ENCODE measurements at regions not wholly inside any gene's neighbourhood (a gene's known extent, or its start where the extent isn't known, plus 50 kb on each side); places are given as distances from the start of the nearest gene placed in this dataset.

DNA sequence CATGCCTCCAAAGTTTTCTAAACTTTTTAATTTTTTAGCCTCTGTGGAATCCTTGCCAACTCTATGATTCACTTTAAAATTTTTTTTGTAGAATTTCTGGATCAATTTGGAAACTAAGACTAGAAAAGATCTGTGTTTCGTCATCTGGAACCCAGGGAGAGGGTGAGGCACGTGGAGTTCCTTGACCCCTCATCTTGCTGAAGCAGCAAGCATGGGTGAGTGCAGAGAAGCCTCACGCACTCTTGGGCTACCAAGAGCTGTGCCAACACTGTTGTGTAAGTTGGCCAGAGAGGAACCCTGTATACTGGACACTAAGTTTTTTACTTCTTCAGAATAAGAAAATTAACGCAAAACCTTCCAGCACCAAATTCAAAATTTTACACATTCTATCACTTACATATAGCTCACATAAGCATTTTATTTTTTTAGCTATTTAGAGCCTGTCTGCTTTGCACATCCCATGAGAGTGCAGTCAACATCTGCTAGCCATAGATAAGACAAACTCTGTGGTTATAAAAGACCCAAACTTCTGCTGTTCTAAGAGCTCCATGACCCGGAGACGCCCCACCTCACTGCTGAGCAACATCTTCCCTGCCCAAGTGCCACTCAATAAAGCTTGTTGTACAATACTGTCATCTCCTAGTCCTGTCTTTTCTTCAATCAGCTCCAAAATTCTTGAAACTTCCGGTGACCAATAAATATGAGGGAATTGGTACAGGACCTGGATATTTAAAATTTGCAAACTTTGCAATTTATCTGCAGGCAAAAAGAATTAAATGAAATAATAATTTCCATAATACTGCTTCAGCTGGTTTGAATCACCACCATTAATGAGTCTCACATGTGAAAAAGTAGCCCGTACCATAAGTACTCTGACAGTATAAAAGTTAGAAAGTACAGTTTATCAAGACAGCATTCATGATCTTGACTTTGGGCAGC is 69.7 kb upstream of the ADCY2 start:
- Histone ChIP-seq H3K36me3 (ENCODE audit: insufficient read depth, low read length) (no peaks in the 10 kb centered on the region), H3K27me3 (ENCODE audit: insufficient read depth, low read length) (no peaks in the 10 kb centered on the region), H3K4me1 (ENCODE audit: insufficient read depth, low read length, severe bottlenecking) (no peaks in the 10 kb centered on the region), H3K9me3 (ENCODE audit: low read length) (no peaks in the 10 kb centered on the region), H4K20me1 (ENCODE audit: insufficient read depth, low read length) (no peaks in the 10 kb centered on the region), H3K4me2 (ENCODE audit: low read length) (no peak overlapping the region), H3K9ac (ENCODE audit: low read length) (no peak overlapping the region), H3K9me2 (ENCODE audit: low read depth, low read length) (no peaks in the 10 kb centered on the region), H2AFZ (ENCODE audit: low read length) (no peak overlapping the region), H3K27ac (ENCODE audit: low read depth, low read length, poor library complexity, severe bottlenecking) (no peak overlapping the region), H3K79me2 (ENCODE audit: insufficient read depth, low read length) (no peaks in the 10 kb centered on the region), H3F3A (ENCODE audit: insufficient read depth, low read length) (no peaks in the 10 kb centered on the region), H3K4me3 (ENCODE audit: low read depth, low read length, poor library complexity, severe bottlenecking) (no peak overlapping the region)
- TF ChIP-seq, protein P1, sequence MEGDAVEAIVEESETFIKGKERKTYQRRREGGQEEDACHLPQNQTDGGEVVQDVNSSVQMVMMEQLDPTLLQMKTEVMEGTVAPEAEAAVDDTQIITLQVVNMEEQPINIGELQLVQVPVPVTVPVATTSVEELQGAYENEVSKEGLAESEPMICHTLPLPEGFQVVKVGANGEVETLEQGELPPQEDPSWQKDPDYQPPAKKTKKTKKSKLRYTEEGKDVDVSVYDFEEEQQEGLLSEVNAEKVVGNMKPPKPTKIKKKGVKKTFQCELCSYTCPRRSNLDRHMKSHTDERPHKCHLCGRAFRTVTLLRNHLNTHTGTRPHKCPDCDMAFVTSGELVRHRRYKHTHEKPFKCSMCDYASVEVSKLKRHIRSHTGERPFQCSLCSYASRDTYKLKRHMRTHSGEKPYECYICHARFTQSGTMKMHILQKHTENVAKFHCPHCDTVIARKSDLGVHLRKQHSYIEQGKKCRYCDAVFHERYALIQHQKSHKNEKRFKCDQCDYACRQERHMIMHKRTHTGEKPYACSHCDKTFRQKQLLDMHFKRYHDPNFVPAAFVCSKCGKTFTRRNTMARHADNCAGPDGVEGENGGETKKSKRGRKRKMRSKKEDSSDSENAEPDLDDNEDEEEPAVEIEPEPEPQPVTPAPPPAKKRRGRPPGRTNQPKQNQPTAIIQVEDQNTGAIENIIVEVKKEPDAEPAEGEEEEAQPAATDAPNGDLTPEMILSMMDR (IDR thresholded peaks at IDR 0.05; ENCODE audit: low read length), result no peak
- no peak for TF ChIP-seq EZH2 (IDR thresholded peaks at IDR 0.05; ENCODE audit: borderline replicate concordance, low read length)

DNA sequence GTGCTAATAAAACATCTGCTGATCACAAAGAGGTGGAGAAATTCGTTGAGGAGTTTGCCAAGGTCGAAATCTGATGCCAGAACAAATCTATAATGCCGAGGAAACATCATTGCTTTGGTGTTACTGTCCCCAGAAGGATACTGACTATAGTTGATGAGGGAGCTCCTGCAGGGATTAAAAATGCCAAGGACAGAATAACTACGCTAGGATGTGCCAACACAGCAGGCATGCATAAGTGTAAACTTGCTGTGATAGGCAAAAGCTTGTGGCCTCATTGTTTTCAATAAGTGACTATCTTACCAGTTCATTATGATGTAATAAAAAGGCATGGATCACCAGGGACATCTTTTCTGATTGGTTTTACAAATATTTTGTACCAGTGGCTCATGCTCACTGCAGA is 66.8 kb upstream of the ADCY2 start:
- Histone ChIP-seq H3K9me2 (ENCODE audit: low read depth, low read length) (no peaks in the 10 kb centered on the region), H3F3A (ENCODE audit: insufficient read depth, low read length) (no peaks in the 10 kb centered on the region), H3K9ac (ENCODE audit: low read length) (no peak overlapping the region), H2AFZ (ENCODE audit: low read length) (no peak overlapping the region), H3K36me3 (ENCODE audit: insufficient read depth, low read length) (no peaks in the 10 kb centered on the region), H3K27ac (ENCODE audit: low read depth, low read length, poor library complexity, severe bottlenecking) (no peak overlapping the region), H4K20me1 (ENCODE audit: insufficient read depth, low read length) (no peaks in the 10 kb centered on the region), H3K4me3 (ENCODE audit: low read depth, low read length, poor library complexity, severe bottlenecking) (no peak overlapping the region), H3K4me1 (ENCODE audit: insufficient read depth, low read length, severe bottlenecking) (no peaks in the 10 kb centered on the region), H3K9me3 (ENCODE audit: low read length) (no peaks in the 10 kb centered on the region), H3K4me2 (ENCODE audit: low read length) (no peak overlapping the region), H3K79me2 (ENCODE audit: insufficient read depth, low read length) (no peaks in the 10 kb centered on the region), H3K27me3 (ENCODE audit: insufficient read depth, low read length) (no peaks in the 10 kb centered on the region)
- TF ChIP-seq EZH2 (IDR thresholded peaks at IDR 0.05; ENCODE audit: borderline replicate concordance, low read length), result no peak
- TF ChIP-seq, protein P1 (IDR thresholded peaks at IDR 0.05; ENCODE audit: low read length), result no peak

DNA sequence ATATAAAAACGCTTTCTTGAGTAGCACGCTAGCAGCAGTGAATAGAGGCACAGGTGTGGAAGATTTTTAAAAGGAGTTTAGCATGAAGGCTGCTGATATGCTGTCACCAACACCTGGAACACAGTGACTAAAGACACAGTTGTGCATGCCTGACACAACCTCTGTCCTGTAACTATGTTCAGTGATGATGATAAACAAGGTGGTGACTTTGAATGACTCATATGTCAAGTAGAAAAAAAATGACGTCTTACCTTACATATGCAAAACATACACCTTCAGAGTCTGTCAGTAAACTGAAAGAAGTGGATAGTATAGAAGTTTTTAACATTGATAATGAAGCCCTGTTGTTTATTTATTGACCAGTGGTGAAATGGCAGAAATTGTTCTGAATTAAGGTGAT is 66.2 kb upstream of the ADCY2 start:
- no peaks in the 10 kb centered on the region for H3K79me2 ChIP-seq (ENCODE audit: insufficient read depth, low read length)
- H3K27me3 ChIP-seq (ENCODE audit: insufficient read depth, low read length), result no peaks in the 10 kb centered on the region
- no peak overlapping the region for H3K9ac ChIP-seq (ENCODE audit: low read length)
- no peak overlapping the region for H3K27ac ChIP-seq (ENCODE audit: low read depth, low read length, poor library complexity, severe bottlenecking)
- H3K9me3 ChIP-seq (ENCODE audit: low read length), result no peaks in the 10 kb centered on the region
- H3K4me3 ChIP-seq (ENCODE audit: low read depth, low read length, poor library complexity, severe bottlenecking), result no peak overlapping the region
- H3K4me1 ChIP-seq (ENCODE audit: insufficient read depth, low read length, severe bottlenecking), result no peaks in the 10 kb centered on the region
- no peak overlapping the region for H3K4me2 ChIP-seq (ENCODE audit: low read length)
- no peaks in the 10 kb centered on the region for H3K36me3 ChIP-seq (ENCODE audit: insufficient read depth, low read length)
- no peak overlapping the region for H2AFZ ChIP-seq (ENCODE audit: low read length)
- no peaks in the 10 kb centered on the region for H3F3A ChIP-seq (ENCODE audit: insufficient read depth, low read length)
- no peaks in the 10 kb centered on the region for H3K9me2 ChIP-seq (ENCODE audit: low read depth, low read length)
- TF ChIP-seq, protein P1 (IDR thresholded peaks at IDR 0.05; ENCODE audit: low read length), result no peak
- TF ChIP-seq EZH2 (IDR thresholded peaks at IDR 0.05; ENCODE audit: borderline replicate concordance, low read length), result no peak
- no peaks in the 10 kb centered on the region for H4K20me1 ChIP-seq (ENCODE audit: insufficient read depth, low read length)
